ENCODE measurements at regions not wholly inside any gene's neighbourhood (a gene's known extent, or its start where the extent isn't known, plus 50 kb on each side); places are given as distances from the start of the nearest gene placed in this dataset.

DNA sequence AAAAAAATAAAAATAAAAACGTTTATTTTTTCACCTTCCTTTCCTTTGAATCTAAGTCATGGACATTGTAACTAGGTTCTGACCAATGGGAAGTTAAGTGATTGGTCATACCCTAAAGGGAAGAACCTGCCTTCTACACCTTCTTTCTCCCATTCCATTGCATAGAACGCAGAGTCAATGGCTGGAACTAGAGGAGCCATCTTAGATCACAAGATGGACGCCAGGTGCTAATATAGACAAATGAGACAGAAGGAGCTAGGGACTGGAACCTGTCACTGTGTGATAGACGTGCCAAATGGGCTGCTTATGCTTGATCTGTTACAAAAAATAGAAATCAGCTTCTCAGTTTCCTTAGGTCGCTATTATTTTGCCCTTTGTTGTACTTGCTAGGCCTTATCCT, 606.6 kb downstream of the MED13L start:
- no peak for TF ChIP-seq GATA3 (IDR thresholded peaks at IDR 0.05; ENCODE audit: low read depth, low read length)
- no peak for TF ChIP-seq GATA2 (IDR thresholded peaks at IDR 0.05; ENCODE audit: low read depth, low read length)
